Breast epithelium (tissue), 3 donors: ENCODE measurements at regions not wholly inside any gene's neighbourhood (a gene's known extent, or its start where the extent isn't known, plus 50 kb on each side); places are given as distances from the start of the nearest gene placed in this dataset.

Source experiments
- POLR2A ChIP-seq: fragments of 450-650 bp; IDR thresholded peaks from one replicate; pipeline ENCODE4 v1.6.1; 2016; ENCODE audit warnings: antibody characterized with exemption, mild to moderate bottlenecking, moderate library complexity
- TF ChIP-seq, protein P1 (sequence below), 3 donors: fragments of 450-650 bp; IDR thresholded peaks; one replicate each; pipeline ENCODE4 v1.5.1; 2016 to 2017; ENCODE audit warnings: antibody characterized with exemption in 3 of 3, mild to moderate bottlenecking in 3 of 3, moderate library complexity in 3 of 3

- TF ChIP-seq, protein P1, sequence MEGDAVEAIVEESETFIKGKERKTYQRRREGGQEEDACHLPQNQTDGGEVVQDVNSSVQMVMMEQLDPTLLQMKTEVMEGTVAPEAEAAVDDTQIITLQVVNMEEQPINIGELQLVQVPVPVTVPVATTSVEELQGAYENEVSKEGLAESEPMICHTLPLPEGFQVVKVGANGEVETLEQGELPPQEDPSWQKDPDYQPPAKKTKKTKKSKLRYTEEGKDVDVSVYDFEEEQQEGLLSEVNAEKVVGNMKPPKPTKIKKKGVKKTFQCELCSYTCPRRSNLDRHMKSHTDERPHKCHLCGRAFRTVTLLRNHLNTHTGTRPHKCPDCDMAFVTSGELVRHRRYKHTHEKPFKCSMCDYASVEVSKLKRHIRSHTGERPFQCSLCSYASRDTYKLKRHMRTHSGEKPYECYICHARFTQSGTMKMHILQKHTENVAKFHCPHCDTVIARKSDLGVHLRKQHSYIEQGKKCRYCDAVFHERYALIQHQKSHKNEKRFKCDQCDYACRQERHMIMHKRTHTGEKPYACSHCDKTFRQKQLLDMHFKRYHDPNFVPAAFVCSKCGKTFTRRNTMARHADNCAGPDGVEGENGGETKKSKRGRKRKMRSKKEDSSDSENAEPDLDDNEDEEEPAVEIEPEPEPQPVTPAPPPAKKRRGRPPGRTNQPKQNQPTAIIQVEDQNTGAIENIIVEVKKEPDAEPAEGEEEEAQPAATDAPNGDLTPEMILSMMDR (IDR thresholded peaks at IDR 0.05), result no peak
- no peak for TF ChIP-seq POLR2A
Observed at GRCh38 chr3:103907567-103907966, 1459.1 kb upstream of the ALCAM start.
